ENCODE measurements at regions not wholly inside any gene's neighbourhood (a gene's known extent, or its start where the extent isn't known, plus 50 kb on each side); places are given as distances from the start of the nearest gene placed in this dataset.

DNA sequence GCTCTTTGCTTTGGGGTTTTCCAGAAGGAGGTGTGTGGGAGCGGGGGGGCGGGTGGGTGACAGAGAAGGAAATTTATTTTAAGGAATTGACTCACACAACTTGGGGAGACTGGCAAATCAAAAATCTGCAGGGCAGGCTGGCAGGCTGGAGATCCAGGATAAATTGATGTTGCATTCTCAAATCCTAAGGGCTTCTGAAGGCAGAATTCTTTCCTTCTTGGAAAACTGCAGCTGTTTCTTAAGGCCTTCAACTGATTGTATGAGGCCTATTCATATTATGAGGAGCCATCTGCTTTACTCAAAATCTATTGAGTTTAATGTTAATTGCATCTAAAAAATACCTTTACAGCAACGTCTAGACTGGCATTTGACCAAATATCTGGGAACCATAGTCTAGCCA lies 1528.8 kb upstream of the LRRTM3 start:
- TF ChIP-seq CTCF (IDR thresholded peaks at IDR 0.05; ENCODE audit: insufficient read depth, low read length, poor library complexity, severe bottlenecking), result no peak
- no peak for TF ChIP-seq EZH2phosphoT487 (conservative IDR thresholded peaks at IDR 0.05; ENCODE audit: low read length)
